ENCODE measurements at regions not wholly inside any gene's neighbourhood (a gene's known extent, or its start where the extent isn't known, plus 50 kb on each side); places are given as distances from the start of the nearest gene placed in this dataset.

DNA sequence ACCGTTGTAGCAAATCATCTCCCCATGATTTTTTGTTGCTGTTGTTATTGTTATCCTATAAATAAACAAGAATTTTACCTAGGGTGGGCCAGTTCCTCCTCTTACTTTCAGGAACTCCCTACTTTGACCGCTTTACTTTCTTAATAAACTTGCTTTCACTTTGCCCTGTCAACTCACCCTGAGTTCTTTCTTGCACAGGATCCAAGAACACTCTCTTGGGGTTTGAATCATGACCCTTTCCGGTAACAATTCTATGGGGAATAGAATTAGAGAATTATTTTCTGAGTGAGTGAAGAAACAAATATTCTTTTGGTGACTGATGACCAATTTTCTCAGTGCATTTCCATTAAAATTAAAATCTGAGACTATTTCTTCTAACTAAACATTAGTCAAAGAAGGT is 584.0 kb upstream of the TENM3 start:
- H3K9me3 ChIP-seq (ENCODE audit: control insufficient read depth, insufficient read depth, low read length): no peaks in the 10 kb centered on the region
- no peak overlapping the region for H3K9ac ChIP-seq (ENCODE audit: low read depth, low read length)
- H3K36me3 ChIP-seq (ENCODE audit: insufficient read depth, low read length): no peaks in the 10 kb centered on the region
- no peaks in the 10 kb centered on the region for H3K4me1 ChIP-seq (ENCODE audit: insufficient read depth, low read length)

DNA sequence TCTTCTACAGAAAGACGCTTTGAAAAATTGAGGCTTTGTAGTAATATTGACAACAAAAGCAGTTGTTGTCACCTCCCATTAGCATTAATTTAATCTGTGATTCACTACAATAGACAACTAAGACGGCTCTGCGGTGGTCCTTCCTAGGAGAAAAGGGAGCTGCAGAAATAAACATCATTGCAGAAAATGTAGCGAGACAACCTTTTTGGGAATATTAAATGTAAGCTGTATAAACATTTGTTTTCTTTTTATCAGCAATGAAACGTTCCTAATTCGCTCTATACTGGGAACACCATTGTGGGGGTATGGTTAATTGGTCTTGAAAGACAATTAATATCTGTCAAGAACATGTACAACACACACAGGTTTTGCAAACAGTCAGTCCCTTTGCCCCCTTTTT is 583.3 kb upstream of the TENM3 start:
- no peaks in the 10 kb centered on the region for H3K36me3 ChIP-seq (ENCODE audit: insufficient read depth, low read length)
- no peaks in the 10 kb centered on the region for H3K4me1 ChIP-seq (ENCODE audit: insufficient read depth, low read length)
- no peaks in the 10 kb centered on the region for H3K9me3 ChIP-seq (ENCODE audit: control insufficient read depth, insufficient read depth, low read length)

DNA sequence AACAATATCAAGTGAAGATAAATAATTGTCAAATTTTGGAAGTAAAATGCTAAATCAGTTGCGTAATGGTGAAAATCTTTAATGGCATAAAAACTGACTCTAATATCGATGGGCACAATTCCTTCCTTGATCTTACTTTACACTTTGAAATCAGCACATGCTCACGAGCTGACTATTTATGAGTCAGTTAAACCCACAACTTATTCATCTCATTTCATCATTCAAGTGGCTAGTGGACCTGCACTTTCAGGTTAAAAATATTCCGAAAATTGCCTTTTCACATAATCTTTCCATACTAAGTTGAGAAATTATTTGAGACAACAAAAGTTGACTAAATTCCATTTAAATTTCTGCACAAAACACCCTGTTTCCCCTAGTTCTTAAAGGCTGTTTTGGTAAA is 582.1 kb upstream of the TENM3 start:
- H3K36me3 ChIP-seq (ENCODE audit: insufficient read depth, low read length): no peaks in the 10 kb centered on the region
- H3K4me1 ChIP-seq (ENCODE audit: insufficient read depth, low read length): no peaks in the 10 kb centered on the region
- H3K9ac ChIP-seq (ENCODE audit: low read depth, low read length): no peak overlapping the region
- H3K9me3 ChIP-seq (ENCODE audit: control insufficient read depth, insufficient read depth, low read length): no peaks in the 10 kb centered on the region

More for the DNA sequence above, 583.3 kb upstream of the TENM3 start:
- no peak overlapping the region for H3K9ac ChIP-seq (ENCODE audit: low read depth, low read length)

DNA sequence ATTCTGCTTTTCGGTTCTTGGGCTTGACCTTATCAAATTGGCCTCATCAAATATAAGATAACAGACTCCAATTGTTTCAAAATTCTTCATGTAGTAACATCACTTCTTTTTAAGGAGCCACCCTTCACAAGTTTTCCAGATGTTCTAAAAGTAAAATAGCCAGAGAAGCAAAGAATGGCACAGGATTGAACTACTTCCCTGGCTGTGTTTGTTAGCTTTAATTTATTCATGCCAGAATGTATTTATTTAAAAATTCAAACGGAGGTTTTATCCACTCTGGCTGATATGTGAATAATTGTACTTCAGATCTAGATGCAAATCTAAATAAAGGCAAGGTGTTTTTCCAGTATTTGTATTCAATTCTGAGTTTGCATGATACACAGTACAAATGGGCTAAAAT is 581.3 kb upstream of the TENM3 start:
- Histone ChIP-seq H3K9ac (ENCODE audit: low read depth, low read length) (no peak overlapping the region), H3K36me3 (ENCODE audit: insufficient read depth, low read length) (no peaks in the 10 kb centered on the region), H3K9me3 (ENCODE audit: control insufficient read depth, insufficient read depth, low read length) (no peaks in the 10 kb centered on the region), H3K4me1 (ENCODE audit: insufficient read depth, low read length) (no peaks in the 10 kb centered on the region)

DNA sequence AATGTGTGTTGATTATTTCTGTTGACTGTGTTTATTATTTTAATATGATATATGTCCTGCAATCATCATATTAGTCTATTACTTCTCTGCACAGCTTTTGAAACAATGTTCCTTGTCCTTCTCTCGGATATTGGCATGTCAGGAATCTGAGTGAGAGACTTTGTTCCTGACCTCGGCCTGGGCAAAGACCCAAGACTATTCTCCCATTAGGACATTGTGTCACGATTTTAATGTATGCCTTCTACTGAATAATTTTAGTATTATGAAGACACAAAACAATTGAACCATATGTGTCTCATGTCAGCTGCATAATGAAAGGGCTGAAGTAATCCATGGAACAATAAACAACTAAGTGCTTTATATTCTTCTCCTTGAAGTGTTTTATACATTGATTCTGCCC is 580.8 kb upstream of the TENM3 start:
- H3K9ac ChIP-seq (ENCODE audit: low read depth, low read length): no peak overlapping the region
- no peaks in the 10 kb centered on the region for H3K36me3 ChIP-seq (ENCODE audit: insufficient read depth, low read length)
- no peaks in the 10 kb centered on the region for H3K9me3 ChIP-seq (ENCODE audit: control insufficient read depth, insufficient read depth, low read length)
- no peaks in the 10 kb centered on the region for H3K4me1 ChIP-seq (ENCODE audit: insufficient read depth, low read length)

DNA sequence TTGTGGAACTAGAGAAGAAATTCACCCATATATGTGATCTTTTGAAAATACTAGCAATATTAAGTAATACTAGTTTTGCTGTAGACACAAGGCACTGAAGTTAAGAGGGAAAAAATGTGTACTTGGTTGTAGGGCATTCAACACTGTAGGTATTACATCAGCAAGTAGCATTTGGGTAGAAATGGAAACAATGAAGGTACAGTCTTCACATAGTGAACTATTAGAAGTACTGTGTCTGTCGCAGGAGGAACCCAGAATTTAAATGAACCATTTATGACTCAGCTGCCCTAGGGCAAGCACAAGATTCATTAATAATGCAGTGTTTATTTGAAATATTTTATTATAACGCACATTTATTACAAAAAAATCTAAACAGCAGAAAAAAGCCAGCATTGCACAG is 572.7 kb upstream of the TENM3 start:
- Histone ChIP-seq H3K4me1 (ENCODE audit: insufficient read depth, low read length) (0 out of 2 replicates have a peak, but pooled peaks cover 6% of the 10 kb centered on the region), H3K36me3 (ENCODE audit: insufficient read depth, low read length) (no peaks in the 10 kb centered on the region), H3K9me3 (ENCODE audit: control insufficient read depth, insufficient read depth, low read length) (no peaks in the 10 kb centered on the region), H3K9ac (ENCODE audit: low read depth, low read length) (no peak overlapping the region)

DNA sequence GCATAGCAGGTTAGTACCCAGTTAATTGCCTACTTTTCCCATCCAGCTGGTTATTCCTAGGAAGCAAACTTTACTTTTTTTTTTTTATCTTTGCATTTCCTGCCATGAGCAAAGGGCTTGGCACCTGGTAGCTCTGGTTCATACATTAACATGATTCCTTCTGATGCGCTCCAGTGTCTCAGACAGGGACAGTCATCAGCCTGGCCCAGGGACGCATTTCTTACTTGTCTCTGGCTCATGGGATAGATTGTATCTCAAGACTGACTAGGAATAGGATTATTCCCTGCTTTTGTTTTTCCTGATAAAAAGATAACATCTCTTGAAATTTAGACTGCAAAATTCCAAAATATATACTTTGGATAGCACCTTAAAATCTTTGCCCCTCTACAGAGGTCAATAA is 571.5 kb upstream of the TENM3 start:
- Histone ChIP-seq H3K9ac (ENCODE audit: low read depth, low read length) (no peak overlapping the region), H3K9me3 (ENCODE audit: control insufficient read depth, insufficient read depth, low read length) (no peaks in the 10 kb centered on the region), H3K4me1 (ENCODE audit: insufficient read depth, low read length) (0 out of 2 replicates have a peak, but pooled peaks cover 6% of the 10 kb centered on the region), H3K36me3 (ENCODE audit: insufficient read depth, low read length) (no peaks in the 10 kb centered on the region)

DNA sequence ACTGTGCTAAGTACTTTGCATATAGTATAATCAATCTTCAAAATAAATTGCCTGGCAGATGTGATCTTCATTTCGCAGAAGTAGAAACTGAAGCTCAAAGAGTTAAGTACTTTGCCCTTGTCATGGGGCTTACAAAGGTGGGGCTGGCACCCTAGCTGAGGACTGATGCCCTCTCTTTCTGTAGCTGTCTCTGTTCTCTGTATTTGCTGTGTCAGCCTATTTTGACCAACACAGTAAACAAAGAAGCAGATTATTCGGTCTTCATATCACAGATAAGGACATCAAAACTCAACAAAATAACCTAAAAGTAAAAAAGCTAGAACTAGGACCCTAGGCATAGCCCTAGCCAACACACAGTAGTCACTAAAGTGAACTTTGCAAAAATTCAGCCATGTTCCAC is 570.5 kb upstream of the TENM3 start:
- Histone ChIP-seq H3K36me3 (ENCODE audit: insufficient read depth, low read length) (no peaks in the 10 kb centered on the region), H3K9me3 (ENCODE audit: control insufficient read depth, insufficient read depth, low read length) (no peaks in the 10 kb centered on the region), H3K4me1 (ENCODE audit: insufficient read depth, low read length) (0 out of 2 replicates have a peak, but pooled peaks cover 6% of the 10 kb centered on the region), H3K9ac (ENCODE audit: low read depth, low read length) (no peak overlapping the region)

DNA sequence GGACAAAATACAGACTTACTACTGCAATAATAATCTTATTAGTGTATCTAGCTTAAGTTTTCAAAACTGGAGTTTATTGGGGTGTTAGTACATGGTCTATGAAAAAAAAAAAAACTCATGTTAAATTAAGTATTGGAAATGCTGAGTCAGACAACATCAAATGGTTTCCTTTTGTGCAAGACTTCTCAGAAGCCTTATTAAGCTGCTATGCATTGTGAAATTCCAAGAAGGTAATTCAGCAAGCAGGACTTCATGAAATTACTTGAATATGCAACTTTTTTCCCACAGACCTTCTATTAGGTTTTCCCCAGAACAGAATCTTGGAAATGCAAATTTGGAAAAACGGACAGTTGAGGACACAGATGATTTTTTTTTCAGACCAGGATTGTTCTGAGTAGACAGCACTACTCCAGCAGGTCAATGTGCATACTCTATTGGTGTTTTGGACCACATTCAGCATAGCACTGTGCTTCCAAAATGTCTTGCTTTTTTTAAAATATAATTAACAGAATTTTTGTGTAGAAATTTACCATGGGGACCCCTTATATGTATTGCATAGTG is 568.8 kb upstream of the TENM3 start:
- no peaks in the 10 kb centered on the region for H3K9me3 ChIP-seq (ENCODE audit: control insufficient read depth, insufficient read depth, low read length)
- 0 out of 2 replicates have a peak, but pooled peaks cover 6% of the 10 kb centered on the region for H3K4me1 ChIP-seq (ENCODE audit: insufficient read depth, low read length)
- no peak overlapping the region for H3K9ac ChIP-seq (ENCODE audit: low read depth, low read length)
- no peaks in the 10 kb centered on the region for H3K36me3 ChIP-seq (ENCODE audit: insufficient read depth, low read length)

DNA sequence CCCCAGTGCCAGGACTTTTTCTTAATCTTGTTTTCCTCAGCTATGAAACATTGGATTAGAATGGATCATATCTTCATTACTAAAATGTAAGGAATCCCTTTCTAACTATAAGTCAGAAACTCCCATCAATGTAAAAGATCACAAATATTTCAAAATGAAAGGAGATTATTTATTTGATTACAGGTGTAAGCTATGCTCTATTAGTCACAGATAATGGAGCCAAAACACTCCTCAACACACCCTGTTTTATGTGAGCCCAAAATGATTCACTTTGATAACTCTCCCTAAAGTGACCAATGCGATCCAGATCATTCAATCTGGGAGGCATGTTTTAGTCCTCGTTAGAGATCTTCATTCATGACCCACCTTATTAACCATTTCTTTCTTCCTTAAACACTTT is 566.7 kb upstream of the TENM3 start:
- H3K36me3 ChIP-seq (ENCODE audit: insufficient read depth, low read length): no peaks in the 10 kb centered on the region
- 0 out of 2 replicates have a peak, but pooled peaks cover 6% of the 10 kb centered on the region for H3K4me1 ChIP-seq (ENCODE audit: insufficient read depth, low read length)
- no peak overlapping the region for H3K9ac ChIP-seq (ENCODE audit: low read depth, low read length)
- no peaks in the 10 kb centered on the region for H3K9me3 ChIP-seq (ENCODE audit: control insufficient read depth, insufficient read depth, low read length)

DNA sequence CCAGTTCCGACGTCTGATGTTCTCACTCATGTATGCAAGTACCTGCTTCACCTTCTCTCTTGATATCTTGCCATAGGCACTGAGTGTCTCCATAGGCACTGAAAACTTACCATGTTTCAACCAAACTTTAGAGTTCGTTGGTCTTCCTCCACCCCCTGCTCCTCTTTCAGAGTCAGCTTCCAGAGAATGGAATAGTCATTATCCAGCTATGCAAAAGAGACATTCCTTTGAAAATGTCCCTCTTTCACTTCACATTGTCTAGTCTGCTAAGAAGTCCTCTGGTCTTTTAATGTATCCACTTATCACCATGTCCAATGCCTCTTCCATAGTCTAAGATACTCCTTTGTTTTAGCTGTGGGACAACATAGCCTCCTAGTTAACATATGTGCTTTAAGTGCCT is 566.0 kb upstream of the TENM3 start:
- Histone ChIP-seq H3K36me3 (ENCODE audit: insufficient read depth, low read length) (no peaks in the 10 kb centered on the region), H3K9ac (ENCODE audit: low read depth, low read length) (no peak overlapping the region), H3K4me1 (ENCODE audit: insufficient read depth, low read length) (0 out of 2 replicates have a peak, but pooled peaks cover 6% of the 10 kb centered on the region)

DNA sequence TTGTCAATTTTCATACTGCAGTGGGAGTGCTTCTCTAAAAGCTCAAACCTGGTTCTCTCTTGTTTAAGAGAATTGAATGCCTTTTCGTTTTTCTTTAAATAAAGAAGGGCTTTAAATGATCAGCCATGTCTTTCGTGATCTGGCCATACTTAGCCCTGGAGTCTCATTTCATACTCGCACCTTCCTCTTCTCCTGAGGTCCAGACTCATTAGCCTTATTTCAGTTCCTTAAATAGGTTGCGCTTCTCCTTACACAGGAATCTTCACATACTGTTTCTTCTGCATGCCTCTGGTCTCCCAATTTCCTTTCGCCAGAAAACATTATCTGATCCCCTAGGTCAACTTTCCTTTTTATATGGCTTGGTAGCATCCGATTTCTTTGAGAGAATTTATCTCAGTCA is 565.6 kb upstream of the TENM3 start:
- Histone ChIP-seq H3K4me1 (ENCODE audit: insufficient read depth, low read length) (0 out of 2 replicates have a peak, but pooled peaks cover 6% of the 10 kb centered on the region), H3K9ac (ENCODE audit: low read depth, low read length) (no peak overlapping the region), H3K36me3 (ENCODE audit: insufficient read depth, low read length) (no peaks in the 10 kb centered on the region), H3K9me3 (ENCODE audit: control insufficient read depth, insufficient read depth, low read length) (no peaks in the 10 kb centered on the region)

More for the DNA sequence above, 566.0 kb upstream of the TENM3 start:
- no peaks in the 10 kb centered on the region for H3K9me3 ChIP-seq (ENCODE audit: control insufficient read depth, insufficient read depth, low read length)

DNA sequence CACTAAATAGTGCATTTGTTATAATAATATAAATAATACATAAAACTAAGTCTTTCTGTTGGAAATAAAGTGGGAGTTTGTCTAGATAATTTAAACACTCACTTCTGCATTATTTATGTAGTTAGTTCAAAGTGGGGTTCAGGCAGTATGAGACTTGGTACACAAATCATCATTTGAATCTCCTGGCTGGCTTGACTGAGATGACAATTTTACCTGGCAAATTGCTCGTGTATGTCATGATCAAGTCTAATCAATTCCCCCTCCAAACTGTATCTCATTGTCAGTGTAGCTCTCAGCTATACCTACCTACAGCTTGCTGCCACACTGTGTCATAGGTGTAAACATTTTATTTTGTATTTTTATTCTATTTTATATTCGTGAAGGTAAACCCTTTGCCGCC is 563.4 kb upstream of the TENM3 start:
- Histone ChIP-seq H3K9ac (ENCODE audit: low read depth, low read length) (no peak overlapping the region), H3K9me3 (ENCODE audit: control insufficient read depth, insufficient read depth, low read length) (no peaks in the 10 kb centered on the region), H3K4me1 (ENCODE audit: insufficient read depth, low read length) (no peaks in the 10 kb centered on the region), H3K36me3 (ENCODE audit: insufficient read depth, low read length) (no peaks in the 10 kb centered on the region)

DNA sequence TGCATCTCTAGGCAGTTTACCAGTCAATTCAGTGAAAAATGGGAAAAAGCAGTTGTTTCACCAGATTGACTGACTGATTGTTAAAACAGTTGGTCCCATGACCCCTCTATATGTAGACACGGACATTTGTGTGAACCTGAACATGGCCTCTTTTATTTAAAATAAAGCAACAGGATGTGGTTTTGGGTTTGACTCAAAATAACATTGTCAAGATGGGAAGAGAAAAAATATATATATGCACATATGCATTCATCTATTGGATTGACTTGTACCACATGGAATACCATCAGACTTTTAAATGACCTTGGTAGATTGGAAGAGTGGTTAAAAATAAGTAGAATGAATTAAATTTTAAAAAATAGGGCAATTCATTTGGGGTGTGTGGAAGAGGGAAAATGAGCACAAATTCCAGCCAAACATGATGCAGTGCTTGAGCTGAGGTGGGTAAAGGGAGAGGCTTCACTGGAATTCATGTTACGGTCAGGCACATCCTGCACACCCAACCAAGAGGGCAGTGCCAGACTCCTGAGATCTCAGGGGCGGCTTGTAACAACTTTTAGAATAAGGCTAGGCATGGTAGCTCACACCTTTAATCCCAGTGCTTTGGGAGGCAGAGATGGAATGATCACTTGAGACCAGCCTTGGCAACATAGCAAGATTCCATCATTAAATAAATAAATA is 560.7 kb upstream of the TENM3 start:
- Histone ChIP-seq H3K4me1 (ENCODE audit: insufficient read depth, low read length) (peaks cover 6% of the 10 kb centered on the region), H3K9me3 (ENCODE audit: control insufficient read depth, insufficient read depth, low read length) (no peaks in the 10 kb centered on the region), H3K36me3 (ENCODE audit: insufficient read depth, low read length) (no peaks in the 10 kb centered on the region), H3K9ac (ENCODE audit: low read depth, low read length) (no peak overlapping the region)

DNA sequence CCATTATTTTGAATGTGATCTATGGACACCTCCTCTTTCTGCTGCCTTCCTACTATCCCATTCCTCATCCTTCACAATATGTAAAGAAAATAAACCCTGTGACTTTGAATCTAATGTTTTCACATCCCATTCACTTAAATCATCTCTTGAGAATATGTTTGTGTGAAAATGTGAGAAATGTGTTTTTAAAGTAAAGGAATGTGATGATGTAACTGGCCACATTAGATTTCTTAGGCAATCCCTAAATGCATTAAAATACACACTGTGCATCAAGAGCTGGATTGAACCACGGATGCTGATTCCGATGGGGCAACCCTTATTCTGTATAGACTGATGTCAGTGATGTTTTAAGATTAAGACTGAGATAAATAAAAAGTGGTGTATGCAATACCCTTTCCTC is 558.9 kb upstream of the TENM3 start:
- H3K36me3 ChIP-seq (ENCODE audit: insufficient read depth, low read length): no peaks in the 10 kb centered on the region
- H3K9ac ChIP-seq (ENCODE audit: low read depth, low read length): no peak overlapping the region
- H3K9me3 ChIP-seq (ENCODE audit: control insufficient read depth, insufficient read depth, low read length): no peaks in the 10 kb centered on the region
- H3K4me1 ChIP-seq (ENCODE audit: insufficient read depth, low read length): peaks cover 20% of the 10 kb centered on the region
